ENCODE measurements at regions not wholly inside any gene's neighbourhood (a gene's known extent, or its start where the extent isn't known, plus 50 kb on each side); places are given as distances from the start of the nearest gene placed in this dataset.

DNA sequence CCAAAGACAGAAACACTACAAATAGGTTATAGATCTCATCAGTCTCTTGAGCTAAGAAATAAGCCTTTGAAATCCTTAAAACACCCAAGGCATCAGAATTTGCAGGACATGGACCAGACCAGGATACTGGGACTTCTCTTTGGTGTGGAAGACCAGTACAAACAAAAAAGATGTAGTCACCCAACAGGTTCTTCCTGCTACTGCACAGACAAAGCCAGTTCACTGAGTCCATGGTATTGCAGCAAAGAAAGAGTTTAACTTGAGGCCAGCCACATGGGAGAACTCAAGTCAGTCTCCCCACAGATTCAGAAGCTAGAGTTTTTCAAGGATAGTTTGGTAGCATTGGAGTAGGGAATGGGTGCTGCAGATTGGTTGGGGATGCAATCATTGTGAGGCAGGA, 169.6 kb upstream of the NDUFV2 start:
- TF ChIP-seq, protein P1, sequence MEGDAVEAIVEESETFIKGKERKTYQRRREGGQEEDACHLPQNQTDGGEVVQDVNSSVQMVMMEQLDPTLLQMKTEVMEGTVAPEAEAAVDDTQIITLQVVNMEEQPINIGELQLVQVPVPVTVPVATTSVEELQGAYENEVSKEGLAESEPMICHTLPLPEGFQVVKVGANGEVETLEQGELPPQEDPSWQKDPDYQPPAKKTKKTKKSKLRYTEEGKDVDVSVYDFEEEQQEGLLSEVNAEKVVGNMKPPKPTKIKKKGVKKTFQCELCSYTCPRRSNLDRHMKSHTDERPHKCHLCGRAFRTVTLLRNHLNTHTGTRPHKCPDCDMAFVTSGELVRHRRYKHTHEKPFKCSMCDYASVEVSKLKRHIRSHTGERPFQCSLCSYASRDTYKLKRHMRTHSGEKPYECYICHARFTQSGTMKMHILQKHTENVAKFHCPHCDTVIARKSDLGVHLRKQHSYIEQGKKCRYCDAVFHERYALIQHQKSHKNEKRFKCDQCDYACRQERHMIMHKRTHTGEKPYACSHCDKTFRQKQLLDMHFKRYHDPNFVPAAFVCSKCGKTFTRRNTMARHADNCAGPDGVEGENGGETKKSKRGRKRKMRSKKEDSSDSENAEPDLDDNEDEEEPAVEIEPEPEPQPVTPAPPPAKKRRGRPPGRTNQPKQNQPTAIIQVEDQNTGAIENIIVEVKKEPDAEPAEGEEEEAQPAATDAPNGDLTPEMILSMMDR (IDR thresholded peaks at IDR 0.05), result no peak
- TF ChIP-seq POLR2A (IDR thresholded peaks at IDR 0.05) (no peak), EP300 (IDR thresholded peaks at IDR 0.05) (no peak), POLR2AphosphoS5 (IDR thresholded peaks at IDR 0.05) (no peak)

Data from suprapubic skin (tissue), 4 donors.